ENCODE measurements at regions not wholly inside any gene's neighbourhood (a gene's known extent, or its start where the extent isn't known, plus 50 kb on each side); places are given as distances from the start of the nearest gene placed in this dataset.

GRCh38 chr13:21228738-21229137, 52.3 kb downstream of the MRPL57 start:
- Mint-ChIP-seq H3K27ac (no peak overlapping the region), H3K27me3 (no peaks in the 10 kb centered on the region), H3K4me3 (no peak overlapping the region), H3K36me3 (ENCODE audit: low read depth) (no peaks in the 10 kb centered on the region), H3K4me1 (no peaks in the 10 kb centered on the region), H3K9me3 (no peaks in the 10 kb centered on the region)
- CTCF ChIA-PET: no interaction called here
- POLR2A ChIA-PET: no interaction called here
- DNase-seq (no peak), ATAC-seq (ENCODE audit: low read depth) (no peak)
- intact Hi-C loops (cut with micrococcal nuclease): no loop called here
- no peak for TF ChIP-seq CTCF (IDR thresholded peaks at IDR 0.05)

GRCh38 chr13:21229241-21230024, 53.0 kb downstream of the MRPL57 start:
- H3K4me3 Mint-ChIP-seq: no peak overlapping the region
- ATAC-seq (ENCODE audit: low read depth) (no peak), DNase-seq (no peak)
- no peaks in the 10 kb centered on the region for H3K27me3 Mint-ChIP-seq
- H3K4me1 Mint-ChIP-seq: no peaks in the 10 kb centered on the region
- POLR2A ChIA-PET: no interaction called here
- H3K36me3 Mint-ChIP-seq (ENCODE audit: low read depth): no peaks in the 10 kb centered on the region
- H3K27ac Mint-ChIP-seq: no peak overlapping the region
- CTCF ChIA-PET: no interaction called here
- H3K9me3 Mint-ChIP-seq: no peaks in the 10 kb centered on the region
- TF ChIP-seq CTCF (IDR thresholded peaks at IDR 0.05): no peak
- intact Hi-C loops (cut with micrococcal nuclease): no loop called here

- Mint-ChIP-seq H3K27me3 (peaks cover 2% of the 10 kb centered on the region), H3K4me3 (no peak overlapping the region), H3K4me1 (no peaks in the 10 kb centered on the region), H3K9me3 (no peaks in the 10 kb centered on the region), H3K36me3 (ENCODE audit: low read depth) (no peaks in the 10 kb centered on the region), H3K27ac (no peak overlapping the region)
- POLR2A ChIA-PET: no interaction called here
- no peak for TF ChIP-seq CTCF (IDR thresholded peaks at IDR 0.05)
- CTCF ChIA-PET: no interaction called here
- ATAC-seq (ENCODE audit: low read depth) (no peak), DNase-seq (no peak)
- intact Hi-C loops (cut with micrococcal nuclease): no loop called here
Observed at GRCh38 chr13:21230516-21230915, 54.1 kb downstream of the MRPL57 start.

DNA sequence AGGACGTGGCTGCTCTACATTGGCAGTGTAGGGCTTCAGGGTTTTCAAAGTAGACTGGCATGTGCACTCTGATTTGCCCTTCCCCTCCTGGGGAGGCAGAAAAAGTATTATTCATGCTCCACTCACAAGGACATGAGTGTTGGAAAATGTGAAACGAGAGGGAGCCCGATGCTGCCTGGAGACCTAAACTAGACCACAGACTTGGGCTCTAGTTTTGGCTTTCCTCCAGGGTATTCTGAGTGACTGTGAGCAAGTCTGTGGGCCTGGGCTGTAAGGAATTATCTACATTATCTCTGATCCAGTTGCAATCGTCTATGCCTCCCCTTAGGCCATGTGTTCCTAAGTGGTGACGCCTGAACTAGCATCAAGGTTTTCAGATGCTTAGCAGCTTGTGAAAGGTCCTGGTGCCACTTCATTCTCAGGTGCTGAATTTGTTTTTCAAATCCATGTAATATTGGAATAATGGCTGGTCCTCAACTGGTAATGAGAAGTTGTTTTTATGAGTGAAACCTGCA, 55.0 kb downstream of the MRPL57 start:
- POLR2A ChIA-PET: no interaction called here
- no peak for ATAC-seq (ENCODE audit: low read depth)
- Mint-ChIP-seq H3K9me3 (no peaks in the 10 kb centered on the region), H3K4me3 (no peak overlapping the region), H3K27me3 (peaks cover 2% of the 10 kb centered on the region), H3K4me1 (no peaks in the 10 kb centered on the region), H3K36me3 (ENCODE audit: low read depth) (no peaks in the 10 kb centered on the region), H3K27ac (no peak overlapping the region)
- CTCF ChIA-PET: no interaction called here
- DNase-seq: no peak
- TF ChIP-seq CTCF (IDR thresholded peaks at IDR 0.05): no peak
- intact Hi-C loops (cut with micrococcal nuclease): no loop called here

DNA sequence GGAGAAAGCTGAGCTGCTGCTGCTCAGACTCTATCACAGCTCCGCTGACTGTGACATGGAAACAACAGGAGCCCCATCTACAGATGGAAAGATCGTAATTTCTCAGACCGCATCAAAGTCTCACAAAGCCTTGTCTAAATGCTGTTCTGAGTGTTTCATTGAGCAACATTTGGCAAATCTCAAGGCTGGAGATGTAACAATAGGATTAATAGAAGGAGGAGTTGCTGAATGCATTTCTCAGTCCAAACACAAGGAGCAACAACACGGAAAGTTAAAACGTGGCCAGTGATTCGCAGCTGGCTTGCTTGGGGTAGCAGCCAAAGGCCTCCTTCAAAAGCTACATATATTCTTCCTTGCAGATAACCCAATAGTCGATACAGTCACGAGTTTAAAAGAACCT, 55.7 kb downstream of the MRPL57 start:
- no peak overlapping the region for H3K4me3 Mint-ChIP-seq
- intact Hi-C loops (cut with micrococcal nuclease): no loop called here
- H3K36me3 Mint-ChIP-seq (ENCODE audit: low read depth): no peaks in the 10 kb centered on the region
- H3K4me1 Mint-ChIP-seq: no peaks in the 10 kb centered on the region
- TF ChIP-seq CTCF (IDR thresholded peaks at IDR 0.05): no peak
- ATAC-seq (ENCODE audit: low read depth) (no peak), DNase-seq (no peak)
- H3K27me3 Mint-ChIP-seq: peaks cover 3% of the 10 kb centered on the region
- H3K27ac Mint-ChIP-seq: no peak overlapping the region
- ChIA-PET POLR2A (no interaction called here), CTCF (no interaction called here)
- no peaks in the 10 kb centered on the region for H3K9me3 Mint-ChIP-seq

Measured in activated B cell treated with CpG ODN at 0.5 μM for 24 hours (primary cell).